ENCODE measurements at regions not wholly inside any gene's neighbourhood (a gene's known extent, or its start where the extent isn't known, plus 50 kb on each side); places are given as distances from the start of the nearest gene placed in this dataset.

- no peak for TF ChIP-seq Cebpa-rat (IDR thresholded peaks at IDR 0.05)
- Histone ChIP-seq H3K4me2 (peak overlapping the region; percentile 79), H3K9me3 (no peaks in the 10 kb centered on the region), H3K27me3 (0 out of 2 replicates have a peak, but pooled peaks cover 3% of the 10 kb centered on the region), H3K36me3 (no peaks in the 10 kb centered on the region), H4K20me1 (peaks cover 39% of the 10 kb centered on the region; the same call in 1 of the 2 replicates), H3K9ac (peak overlapping the region; percentile 26; the same call in 1 of the 2 replicates), H3K27ac (no peak overlapping the region), H3K4me3 (no peak overlapping the region), H3K4me1 (peaks cover 50% of the 10 kb centered on the region)
Measured at GRCh38 chr20:50296450-50297375, 106.1 kb downstream of the CEBPB start.

GRCh38 chr20:50297498-50298376 is 107.1 kb downstream of the CEBPB start:
- Histone ChIP-seq H3K4me1 (peaks cover 55% of the 10 kb centered on the region), H3K4me3 (no peak overlapping the region), H3K27me3 (0 out of 2 replicates have a peak, but pooled peaks cover 3% of the 10 kb centered on the region), H4K20me1 (peaks cover 39% of the 10 kb centered on the region; the same call in 1 of the 2 replicates), H3K27ac (no peak overlapping the region), H3K36me3 (no peaks in the 10 kb centered on the region), H3K9ac (no peak overlapping the region), H3K9me3 (no peaks in the 10 kb centered on the region), H3K4me2 (peak overlapping the region; percentile 79)
- no peak for TF ChIP-seq Cebpa-rat (IDR thresholded peaks at IDR 0.05)

- H3K27ac ChIP-seq: no peak overlapping the region
- 0 out of 2 replicates have a peak, but pooled peaks cover 3% of the 10 kb centered on the region for H3K27me3 ChIP-seq
- no peak overlapping the region for H3K4me2 ChIP-seq
- H3K4me3 ChIP-seq: no peak overlapping the region
- peaks cover 39% of the 10 kb centered on the region; the same call in 1 of the 2 replicates for H4K20me1 ChIP-seq
- no peak overlapping the region for H3K9ac ChIP-seq
- TF ChIP-seq Cebpa-rat (IDR thresholded peaks at IDR 0.05): no peak
- peaks cover 57% of the 10 kb centered on the region for H3K4me1 ChIP-seq
- no peaks in the 10 kb centered on the region for H3K36me3 ChIP-seq
- no peaks in the 10 kb centered on the region for H3K9me3 ChIP-seq
Measured at GRCh38 chr20:50298554-50299324, 108.1 kb downstream of the CEBPB start.

GRCh38 chr20:50299325-50299629 is 108.6 kb downstream of the CEBPB start:
- Histone ChIP-seq H3K4me3 (no peak overlapping the region), H3K4me2 (no peak overlapping the region), H4K20me1 (peaks cover 35% of the 10 kb centered on the region; the same call in 1 of the 2 replicates), H3K36me3 (no peaks in the 10 kb centered on the region), H3K9ac (no peak overlapping the region), H3K27me3 (0 out of 2 replicates have a peak, but pooled peaks cover 3% of the 10 kb centered on the region), H3K4me1 (peaks cover 60% of the 10 kb centered on the region), H3K9me3 (no peaks in the 10 kb centered on the region), H3K27ac (no peak overlapping the region)
- TF ChIP-seq Cebpa-rat (IDR thresholded peaks at IDR 0.05): no peak

GRCh38 chr20:50301165-50301564 is 110.5 kb downstream of the CEBPB start:
- no peak overlapping the region for H3K27ac ChIP-seq
- 0 out of 2 replicates have a peak, but pooled peaks cover 3% of the 10 kb centered on the region for H3K27me3 ChIP-seq
- no peaks in the 10 kb centered on the region for H3K9me3 ChIP-seq
- no peak overlapping the region for H3K4me3 ChIP-seq
- H3K36me3 ChIP-seq: no peaks in the 10 kb centered on the region
- H3K4me2 ChIP-seq: no peak overlapping the region
- peaks cover 22% of the 10 kb centered on the region; the same call in 1 of the 2 replicates for H4K20me1 ChIP-seq
- no peak for TF ChIP-seq Cebpa-rat (IDR thresholded peaks at IDR 0.05)
- no peak overlapping the region for H3K9ac ChIP-seq
- peaks cover 48% of the 10 kb centered on the region for H3K4me1 ChIP-seq

GRCh38 chr20:50301712-50302111 is 111.1 kb downstream of the CEBPB start:
- no peak overlapping the region for H3K9ac ChIP-seq
- TF ChIP-seq Cebpa-rat (IDR thresholded peaks at IDR 0.05): no peak
- H4K20me1 ChIP-seq: peaks cover 16% of the 10 kb centered on the region; the same call in 1 of the 2 replicates
- no peaks in the 10 kb centered on the region for H3K36me3 ChIP-seq
- H3K27ac ChIP-seq: no peak overlapping the region
- no peaks in the 10 kb centered on the region for H3K9me3 ChIP-seq
- peaks cover 43% of the 10 kb centered on the region for H3K4me1 ChIP-seq
- 0 out of 2 replicates have a peak, but pooled peaks cover 3% of the 10 kb centered on the region for H3K27me3 ChIP-seq
- peak overlapping the region; percentile 44; the same call in 1 of the 2 replicates for H3K4me2 ChIP-seq
- no peak overlapping the region for H3K4me3 ChIP-seq

GRCh38 chr20:50302341-50303057 is 111.9 kb downstream of the CEBPB start:
- no peaks in the 10 kb centered on the region for H3K36me3 ChIP-seq
- H3K4me1 ChIP-seq: peaks cover 35% of the 10 kb centered on the region
- H3K27ac ChIP-seq: no peak overlapping the region
- H3K9me3 ChIP-seq: no peaks in the 10 kb centered on the region
- peaks cover 9% of the 10 kb centered on the region; the same call in 1 of the 2 replicates for H4K20me1 ChIP-seq
- no peak overlapping the region for H3K4me3 ChIP-seq
- TF ChIP-seq Cebpa-rat (IDR thresholded peaks at IDR 0.05): no peak
- H3K27me3 ChIP-seq: 0 out of 2 replicates have a peak, but pooled peaks cover 3% of the 10 kb centered on the region
- no peak overlapping the region for H3K9ac ChIP-seq
- peak overlapping the region; percentile 44 for H3K4me2 ChIP-seq

- peaks cover 1% of the 10 kb centered on the region; the same call in 1 of the 2 replicates for H4K20me1 ChIP-seq
- H3K4me1 ChIP-seq: peaks cover 22% of the 10 kb centered on the region
- no peaks in the 10 kb centered on the region for H3K9me3 ChIP-seq
- H3K27ac ChIP-seq: no peak overlapping the region
- no peak for TF ChIP-seq Cebpa-rat (IDR thresholded peaks at IDR 0.05)
- 0 out of 2 replicates have a peak, but pooled peaks cover 3% of the 10 kb centered on the region for H3K27me3 ChIP-seq
- H3K9ac ChIP-seq: no peak overlapping the region
- H3K4me2 ChIP-seq: no peak overlapping the region
- H3K4me3 ChIP-seq: no peak overlapping the region
- H3K36me3 ChIP-seq: no peaks in the 10 kb centered on the region
Measured at GRCh38 chr20:50303573-50304500, 113.2 kb downstream of the CEBPB start.
